Heart left ventricle (tissue), 16 donors: ENCODE measurements at regions not wholly inside any gene's neighbourhood (a gene's known extent, or its start where the extent isn't known, plus 50 kb on each side); places are given as distances from the start of the nearest gene placed in this dataset.

Experiments used
- ATAC-seq, 4 donors: fragments of 200-7000 bp; cut with Tn5 transposase; one replicate each; pipeline ENCODE4 v1.9.1; 2020 to 2022; ENCODE audit warnings: moderate library complexity in 4 of 4, mild to moderate bottlenecking in 3 of 4, moderate number of reproducible peaks in 1 of 4
- DNase-seq, 5 donors: peaks; one replicate each; pipeline ENCODE4 v3.0.0-alpha.2; 2020
- H3K27ac ChIP-seq, 12 donors: fragments of 200-600 bp; sonication (generic) in 4 of 12; one replicate each; pipeline versions ENCODE4 v1.5.0 to v1.8.0; 2016 to 2022; ENCODE audit warnings: mild to moderate bottlenecking in 2 of 12
- H3K27me3 ChIP-seq, 9 donors: fragments of 200-600 bp; sonication (generic) in 2 of 9; one replicate each; pipeline versions ENCODE4 v1.5.1 to v1.8.0; 2016 to 2022; ENCODE audit warnings: mild to moderate bottlenecking in 3 of 9
- H3K36me3 ChIP-seq, 9 donors: fragments of 200-600 bp; sonication (generic) in 2 of 9; one replicate each; pipeline versions ENCODE4 v1.5.0 to v1.8.0; 2018 to 2022; ENCODE audit warnings: mild to moderate bottlenecking in 2 of 9
- H3K4me1 ChIP-seq, 12 donors: fragments of 200-600 bp; sonication (generic) in 4 of 12; one replicate each; pipeline versions ENCODE4 v1.5.0 to v1.8.0; 2016 to 2022; ENCODE audit warnings: mild to moderate bottlenecking in 3 of 12
- H3K4me3 ChIP-seq, 12 donors: fragments of 200-600 bp; sonication (generic) in 4 of 12; one replicate each; pipeline versions ENCODE4 v1.5.0 to v1.8.0; 2017 to 2022; ENCODE audit warnings: mild to moderate bottlenecking in 9 of 12, moderate library complexity in 4 of 12
- H3K9me3 ChIP-seq, 12 donors: fragments of 200-600 bp; sonication (generic) in 4 of 12; one replicate each; pipeline versions ENCODE4 v1.5.0 to v1.8.0; 2016 to 2022; ENCODE audit warnings: mild to moderate bottlenecking in 1 of 12
- POLR2A ChIP-seq, 2 donors: fragments of 450-650 bp; IDR thresholded peaks; one replicate each; pipeline ENCODE4 v1.6.1; 2017; ENCODE audit warnings: antibody characterized with exemption in 2 of 2, mild to moderate bottlenecking in 2 of 2, moderate library complexity in 2 of 2
- WGBS, 4 donors: extraction: QIAGEN DNeasy Blood & Tissue Kit in 2 of 4; methylation state at CpG; one replicate each; pipeline versions ENCODE4 v1.1.5 to v1.1.7; 2013 to 2018; 5-methylcytosine and 5-hydroxymethylcytosine counted together
- intact Hi-C, 10 donors: fragments of 100-400 bp; cut with DNase I; formaldehyde crosslinking; loops; one replicate each; pipeline versions ENCODE4 v1.11.1 to v1.14.2; 2022
- TF ChIP-seq, protein P1 (sequence below), 12 donors: fragments of 200-600 bp; sonication (generic) in 4 of 12; IDR thresholded peaks; one replicate each; pipeline versions ENCODE4 v1.5.0 to v1.8.0; 2018 to 2022; ENCODE audit warnings: antibody characterized with exemption in 12 of 12, mild to moderate bottlenecking in 5 of 12
- donor health status: ischemic (EF 13 %, LVEDD 7.1; RV severe dilation, severe dysfunction).
- donor health status: healthy with polysubstance abuse.
- donor health status: DM: no; HTN: yes; CAD: no.
- donor health status: DM: no; HTN: no; CAD: no.
- donor health status: ischemic (EF 25% LVEDD 6.9; RV normal size, moderate dysfunction).
- donor health status: ischemic (EF 25% LVEDD 5.7; RV mildly dilated, moderate dysfunction).
- donor health status: healthy.
- donor health status: DM: yes; HTN: yes; CAD: no.
- donor health status: ischemic (EF 35%, LVEDD 5.7; RV mildly dilated, moderate dysfunction).
- donor health status: nonischemic (EF 11% LVEDD 7.7; RV severe dilation, severe dysfunction).
- donor health status: DM: yes; HTN: yes; CAD: no.
- donor health status: PGD.
- donor health status: ischemic (EF 29% LVEDD 5.4; RV normal size, mild dysfunction).
- donor health status: nonischemic (EF 23%, LVEDD 6.1; RV moderate dilation, normal function).

DNA sequence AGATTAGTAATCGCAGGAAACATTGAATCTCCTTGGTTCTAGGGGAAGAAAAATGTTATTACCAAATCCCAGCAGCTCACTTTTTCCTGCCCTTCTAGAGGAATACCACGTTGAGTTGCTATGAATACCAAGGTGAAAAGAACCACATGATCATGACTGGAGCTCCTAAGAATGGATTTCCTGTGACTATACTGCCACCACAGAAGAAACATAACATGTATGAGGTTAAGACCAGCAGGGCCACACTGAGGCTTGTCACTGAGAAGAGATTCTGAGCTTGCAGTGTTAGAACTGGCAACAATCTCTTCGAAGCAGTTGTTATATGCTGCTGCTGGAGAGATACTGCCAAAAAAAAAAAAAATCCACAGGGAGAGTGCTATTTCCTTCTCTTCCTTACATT lies 1235.3 kb downstream of the FSTL5 start:
- intact Hi-C loops, result no loop called here

DNA sequence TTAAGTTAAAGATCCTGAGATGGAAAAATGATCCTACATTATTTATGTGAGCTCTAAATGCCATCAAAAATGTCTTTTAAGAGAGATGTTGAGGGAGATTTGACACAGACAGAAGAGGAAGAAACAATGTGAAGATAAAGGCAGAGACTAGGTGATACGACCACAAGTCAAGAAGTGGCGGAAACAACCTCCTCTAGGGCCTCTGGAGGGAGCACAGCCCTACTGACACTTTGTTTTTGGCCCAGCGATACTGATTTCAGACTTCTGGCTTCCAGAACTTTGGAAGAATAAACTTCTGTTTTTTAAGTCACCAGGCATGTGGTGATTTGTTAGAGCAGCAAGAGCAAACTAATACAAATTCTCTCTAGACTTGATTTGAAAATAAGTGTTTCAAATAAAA lies 1216.1 kb downstream of the FSTL5 start:
- TF ChIP-seq, protein P1, sequence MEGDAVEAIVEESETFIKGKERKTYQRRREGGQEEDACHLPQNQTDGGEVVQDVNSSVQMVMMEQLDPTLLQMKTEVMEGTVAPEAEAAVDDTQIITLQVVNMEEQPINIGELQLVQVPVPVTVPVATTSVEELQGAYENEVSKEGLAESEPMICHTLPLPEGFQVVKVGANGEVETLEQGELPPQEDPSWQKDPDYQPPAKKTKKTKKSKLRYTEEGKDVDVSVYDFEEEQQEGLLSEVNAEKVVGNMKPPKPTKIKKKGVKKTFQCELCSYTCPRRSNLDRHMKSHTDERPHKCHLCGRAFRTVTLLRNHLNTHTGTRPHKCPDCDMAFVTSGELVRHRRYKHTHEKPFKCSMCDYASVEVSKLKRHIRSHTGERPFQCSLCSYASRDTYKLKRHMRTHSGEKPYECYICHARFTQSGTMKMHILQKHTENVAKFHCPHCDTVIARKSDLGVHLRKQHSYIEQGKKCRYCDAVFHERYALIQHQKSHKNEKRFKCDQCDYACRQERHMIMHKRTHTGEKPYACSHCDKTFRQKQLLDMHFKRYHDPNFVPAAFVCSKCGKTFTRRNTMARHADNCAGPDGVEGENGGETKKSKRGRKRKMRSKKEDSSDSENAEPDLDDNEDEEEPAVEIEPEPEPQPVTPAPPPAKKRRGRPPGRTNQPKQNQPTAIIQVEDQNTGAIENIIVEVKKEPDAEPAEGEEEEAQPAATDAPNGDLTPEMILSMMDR (IDR thresholded peaks at IDR 0.05), result no peak
- no peak for TF ChIP-seq POLR2A (IDR thresholded peaks at IDR 0.05)
- ATAC-seq (no peak), DNase-seq (no peak)
- no peaks in the 10 kb centered on the region for H3K4me1 ChIP-seq
- no peaks in the 10 kb centered on the region for H3K36me3 ChIP-seq
- peaks cover 0 to 13% (median 2%) of the 10 kb centered on the region in 12 donors for H3K9me3 ChIP-seq
- intact Hi-C loops, result no loop called here
- H3K27me3 ChIP-seq, result no peaks in the 10 kb centered on the region
- H3K4me3 ChIP-seq, result no peak overlapping the region
- H3K27ac ChIP-seq, result no peak overlapping the region
- WGBS, 4 donors, result 57 to 69% (median 60%) methylated on average over 3 of the region's 3 CpGs

More for the DNA sequence above, 1235.3 kb downstream of the FSTL5 start:
- DNase-seq (no peak), ATAC-seq (no peak)
- peaks cover 0 to 3% (median 0%) of the 10 kb centered on the region in 12 donors for H3K9me3 ChIP-seq
- no peak overlapping the region for H3K27ac ChIP-seq
- WGBS, 4 donors, result 44 to 68% (median 52%) methylated on average over 3 of the region's 3 CpGs
- H3K4me3 ChIP-seq, result no peak overlapping the region
- no peaks in the 10 kb centered on the region for H3K27me3 ChIP-seq
- H3K36me3 ChIP-seq, result no peaks in the 10 kb centered on the region
- TF ChIP-seq, protein P1 (IDR thresholded peaks at IDR 0.05), result no peak
- no peak for TF ChIP-seq POLR2A (IDR thresholded peaks at IDR 0.05)
- H3K4me1 ChIP-seq, result no peaks in the 10 kb centered on the region

DNA sequence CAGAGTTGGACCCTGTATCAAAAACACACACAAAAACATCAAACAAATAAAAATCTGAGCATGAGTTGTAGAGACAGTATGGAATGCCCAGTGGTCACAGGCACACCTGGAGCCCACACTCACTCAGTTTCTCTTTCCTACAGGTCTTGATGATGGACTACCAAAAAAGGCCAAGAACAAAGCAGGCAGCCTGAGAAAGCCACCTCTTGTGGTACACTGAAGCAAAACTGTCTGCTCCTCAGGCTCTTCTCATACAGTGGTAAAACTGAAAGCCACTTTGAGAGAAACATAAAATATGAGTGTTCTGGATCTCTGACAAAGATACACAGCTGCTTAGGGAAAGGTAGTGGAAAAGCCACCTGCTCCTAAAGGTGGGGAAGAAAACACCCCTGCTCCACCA lies 1206.9 kb downstream of the FSTL5 start:
- ATAC-seq (no peak), DNase-seq (no peak)
- Histone ChIP-seq H3K27ac (no peak overlapping the region), H3K4me1 (no peaks in the 10 kb centered on the region), H3K27me3 (no peaks in the 10 kb centered on the region), H3K9me3 (peaks cover 0 to under 1% (median 0%) of the 10 kb centered on the region in 12 donors), H3K36me3 (no peaks in the 10 kb centered on the region), H3K4me3 (no peak overlapping the region)
- intact Hi-C loops, result no loop called here
- no peak for TF ChIP-seq POLR2A (IDR thresholded peaks at IDR 0.05)
- TF ChIP-seq, protein P1 (IDR thresholded peaks at IDR 0.05), result no peak

DNA sequence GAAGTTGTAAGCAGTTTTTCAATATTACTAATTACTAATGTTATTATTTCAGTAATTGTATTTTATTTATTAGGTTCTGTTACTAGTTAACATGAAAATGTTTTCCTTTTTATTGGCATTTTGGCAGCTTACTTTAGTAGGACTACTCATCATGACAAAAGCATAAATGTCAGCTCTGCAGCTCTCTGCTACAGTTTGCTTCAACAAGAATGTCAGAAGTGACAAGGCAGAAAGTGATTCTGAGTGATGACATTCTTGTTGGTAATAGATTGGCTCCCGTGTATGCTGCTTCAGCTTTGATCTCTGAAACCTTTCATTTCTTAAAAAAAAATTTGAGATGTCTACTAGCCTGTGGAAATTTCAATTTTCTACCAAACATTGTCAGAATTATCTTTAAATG lies 1193.9 kb downstream of the FSTL5 start:
- DNase-seq (no peak), ATAC-seq (no peak)
- Histone ChIP-seq H3K27ac (no peak overlapping the region), H3K36me3 (no peaks in the 10 kb centered on the region), H3K27me3 (no peaks in the 10 kb centered on the region), H3K4me1 (no peaks in the 10 kb centered on the region), H3K9me3 (no peaks in the 10 kb centered on the region), H3K4me3 (no peak overlapping the region)
- TF ChIP-seq, protein P1 (IDR thresholded peaks at IDR 0.05), result no peak
- TF ChIP-seq POLR2A (IDR thresholded peaks at IDR 0.05), result no peak
- WGBS, 4 donors, result 10 to 24% (median 20%) methylated on average over 1 of the region's 1 CpG
- intact Hi-C loops, result no loop called here
